Hepatocyte (in vitro differentiated cells): ENCODE measurements at regions not wholly inside any gene's neighbourhood (a gene's known extent, or its start where the extent isn't known, plus 50 kb on each side); places are given as distances from the start of the nearest gene placed in this dataset.

Experiments used
- CTCF ChIP-seq: fragments of 200-600 bp; sonication (generic); IDR thresholded peaks from 2 replicates; pipeline ENCODE4 v1.5.1; 2016; ENCODE audit warnings: antibody characterized with exemption, mild to moderate bottlenecking; ENCODE audit not compliant: poor library complexity
- EZH2 ChIP-seq: fragments of 200-600 bp; sonication (generic); IDR thresholded peaks from 2 replicates; pipeline ENCODE4 v1.6.1; 2016; ENCODE audit warnings: antibody characterized with exemption, mild to moderate bottlenecking, borderline replicate concordance

GRCh38 chrX:39479856-39480255, 617.9 kb downstream of the BCOR start:
- TF ChIP-seq CTCF (no peak), EZH2 (no peak)
